PC-3 (cell line): ENCODE measurements at regions not wholly inside any gene's neighbourhood (a gene's known extent, or its start where the extent isn't known, plus 50 kb on each side); places are given as distances from the start of the nearest gene placed in this dataset.

Experiments
- CTCF ChIP-seq: fragments of 300-600 bp; sonication (generic); conservative IDR thresholded peaks from 2 replicates; pipeline ENCODE4 v1.5.1; 2017; ENCODE audit warnings: antibody characterized with exemption, low read depth, mild to moderate bottlenecking, low read length
- EZH2 ChIP-seq: fragments of 300-600 bp; sonication (generic); IDR thresholded peaks from one replicate; pipeline ENCODE4 v1.6.1; 2017; ENCODE audit warnings: antibody characterized with exemption, mild to moderate bottlenecking, low read length; ENCODE audit not compliant: unreplicated experiment
- EZH2phosphoT487 ChIP-seq: fragments of 300-600 bp; sonication (generic); IDR thresholded peaks from 2 replicates; pipeline ENCODE4 v1.6.1; 2018; ENCODE audit warnings: mild to moderate bottlenecking, antibody characterized with exemption, low read length, borderline replicate concordance

- TF ChIP-seq EZH2phosphoT487 (no peak), CTCF (no peak), EZH2 (no peak)
Observed at GRCh38 chr20:11542645-11543044, 375.0 kb upstream of the BTBD3 start.
